Mesendoderm (in vitro differentiated cells): ENCODE measurements at regions not wholly inside any gene's neighbourhood (a gene's known extent, or its start where the extent isn't known, plus 50 kb on each side); places are given as distances from the start of the nearest gene placed in this dataset.
"Not testable (repeated sequence)": the region's sequence is repeated elsewhere in the genome, so short reads cannot be mapped to it uniquely, and the experiment has no call there.

Source experiments
- DNase-seq: peaks from one replicate; pipeline ENCODE4 v3.0.0; 2013
- H2AK5ac ChIP-seq: 2 replicates; pipeline ENCODE4 v1.6.1; 2013; ENCODE audit warnings: low read length, inconsistent platforms
- H2BK120ac ChIP-seq: 2 replicates; pipeline ENCODE4 v1.6.1; 2013; ENCODE audit warnings: low read depth, mild to moderate bottlenecking, low read length, moderate library complexity, mixed read lengths
- H2BK15ac ChIP-seq: replicated peaks from 2 replicates; pipeline ENCODE4 v1.6.1; 2013; ENCODE audit warnings: low read depth, mild to moderate bottlenecking, moderate library complexity
- H2BK5ac ChIP-seq: 2 replicates; pipeline ENCODE4 v1.6.1; 2013; ENCODE audit warnings: low read length, inconsistent platforms
- H3K18ac ChIP-seq: 2 replicates; pipeline ENCODE4 v1.6.1; 2013; ENCODE audit warnings: mild to moderate bottlenecking, low read length, mixed read lengths
- H3K23ac ChIP-seq: one replicate; pipeline ENCODE4 v1.6.1; 2013; ENCODE audit warnings: low read length
- H3K27ac ChIP-seq: 2 replicates; pipeline ENCODE4 v1.5.1; 2013; ENCODE audit warnings: low read depth, mild to moderate bottlenecking, inconsistent platforms, low read length, moderate library complexity
- H3K27me3 ChIP-seq: 2 replicates; pipeline ENCODE4 v1.6.1; 2013; ENCODE audit warnings: low read length, control low read depth, mild to moderate bottlenecking, inconsistent platforms; ENCODE audit not compliant: insufficient read depth, poor library complexity
- H3K36me3 ChIP-seq: 2 replicates; pipeline ENCODE4 v1.6.1; 2013; ENCODE audit warnings: low read length, inconsistent platforms; ENCODE audit not compliant: control insufficient read depth, insufficient read depth
- H3K4ac ChIP-seq: one replicate; pipeline ENCODE4 v1.6.1; 2013; ENCODE audit warnings: low read depth, mild to moderate bottlenecking, low read length, moderate library complexity
- H3K4me1 ChIP-seq: 2 replicates; pipeline ENCODE4 v1.6.1; 2013; ENCODE audit warnings: low read depth, low read length, inconsistent platforms; ENCODE audit not compliant: control insufficient read depth
- H3K4me2 ChIP-seq: 2 replicates; pipeline ENCODE4 v1.6.1; 2013; ENCODE audit warnings: low read length
- H3K4me3 ChIP-seq: 2 replicates; pipeline ENCODE4 v1.5.1; 2013; ENCODE audit warnings: mild to moderate bottlenecking, low read length
- H3K56ac ChIP-seq: one replicate; pipeline ENCODE4 v1.6.1; 2013; ENCODE audit warnings: low read length
- H3K79me1 ChIP-seq: 2 replicates; pipeline ENCODE4 v1.6.1; 2013; ENCODE audit warnings: low read length, inconsistent platforms
- H3K79me2 ChIP-seq: 2 replicates; pipeline ENCODE4 v1.6.1; 2013; ENCODE audit warnings: mild to moderate bottlenecking, low read length; ENCODE audit not compliant: control insufficient read depth, insufficient read depth
- H3K9ac ChIP-seq: 2 replicates; pipeline ENCODE4 v1.6.1; 2013; ENCODE audit warnings: low read length, inconsistent platforms
- H4K5ac ChIP-seq: one replicate; pipeline ENCODE4 v1.6.1; 2013; ENCODE audit warnings: low read length
- H4K8ac ChIP-seq: one replicate; pipeline ENCODE4 v1.6.1; 2013; ENCODE audit warnings: low read depth, mild to moderate bottlenecking, control low read depth, low read length, moderate library complexity
- WGBS: extraction: QIAGEN DNeasy Blood & Tissue Kit; methylation state at CpG from one replicate; pipeline ENCODE4 v1.1.7; 2013; ENCODE audit warnings: low lambda C conversion rate, missing lambda C conversion rate; ENCODE audit not compliant: insufficient coverage; ENCODE audit errors: extremely low coverage; 5-methylcytosine and 5-hydroxymethylcytosine counted together

DNA sequence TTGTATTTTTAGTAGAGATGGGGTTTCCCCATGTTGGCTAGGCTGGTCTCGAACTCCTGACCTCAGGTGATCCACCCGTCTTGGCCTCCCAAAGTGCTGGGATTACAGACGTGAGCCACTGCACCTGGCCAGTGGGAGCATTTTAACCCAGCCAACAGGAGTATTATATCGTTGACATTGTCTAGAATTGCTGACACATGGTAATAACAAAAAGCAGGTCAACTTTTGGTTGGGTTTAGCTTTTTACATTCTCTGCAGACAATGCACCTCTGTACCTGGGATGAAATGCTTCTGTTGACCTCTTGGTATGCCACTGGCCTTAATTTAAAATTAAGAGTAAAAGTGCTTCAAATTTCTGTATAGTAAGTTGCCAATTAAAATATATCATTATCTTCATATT is 245.6 kb downstream of the TTC6 start:
- no CpG with 5 or more reads among the region's 4 CpGs for WGBS
- not testable (repeated sequence) for H3K18ac ChIP-seq, H2BK5ac ChIP-seq, H3K79me2 ChIP-seq, H3K36me3 ChIP-seq, H3K79me1 ChIP-seq, H2BK120ac ChIP-seq, H4K5ac ChIP-seq, DNase-seq, H3K23ac ChIP-seq, H3K56ac ChIP-seq, H3K9ac ChIP-seq, H2BK15ac ChIP-seq, H2AK5ac ChIP-seq, H3K4ac ChIP-seq, H3K4me1 ChIP-seq, H3K27ac ChIP-seq, H3K4me2 ChIP-seq, H4K8ac ChIP-seq, H3K27me3 ChIP-seq, H3K4me3 ChIP-seq

DNA sequence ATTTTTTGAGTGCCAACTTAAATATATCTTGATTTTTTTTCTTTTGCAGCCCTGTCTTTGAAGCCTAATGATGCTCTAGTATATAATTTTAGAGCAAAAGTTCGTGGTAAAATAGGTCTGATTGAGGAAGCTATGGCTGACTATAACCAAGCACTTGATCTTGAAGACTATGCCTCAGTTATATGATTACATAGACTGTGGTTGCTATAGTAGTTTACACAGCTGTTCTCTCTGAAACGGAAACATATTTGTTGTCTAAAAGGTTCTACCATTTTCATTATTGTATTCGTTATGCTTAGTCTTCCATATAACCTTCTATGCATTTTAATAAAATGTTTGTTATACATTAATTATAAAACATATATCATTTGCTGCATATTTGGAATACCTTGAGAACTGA is 246.7 kb downstream of the TTC6 start:
- Histone ChIP-seq H3K36me3 (no peaks in the 10 kb centered on the region), H3K4me1 (no peaks in the 10 kb centered on the region)
- WGBS = no CpG with 5 or more reads among the region's 3 CpGs

DNA sequence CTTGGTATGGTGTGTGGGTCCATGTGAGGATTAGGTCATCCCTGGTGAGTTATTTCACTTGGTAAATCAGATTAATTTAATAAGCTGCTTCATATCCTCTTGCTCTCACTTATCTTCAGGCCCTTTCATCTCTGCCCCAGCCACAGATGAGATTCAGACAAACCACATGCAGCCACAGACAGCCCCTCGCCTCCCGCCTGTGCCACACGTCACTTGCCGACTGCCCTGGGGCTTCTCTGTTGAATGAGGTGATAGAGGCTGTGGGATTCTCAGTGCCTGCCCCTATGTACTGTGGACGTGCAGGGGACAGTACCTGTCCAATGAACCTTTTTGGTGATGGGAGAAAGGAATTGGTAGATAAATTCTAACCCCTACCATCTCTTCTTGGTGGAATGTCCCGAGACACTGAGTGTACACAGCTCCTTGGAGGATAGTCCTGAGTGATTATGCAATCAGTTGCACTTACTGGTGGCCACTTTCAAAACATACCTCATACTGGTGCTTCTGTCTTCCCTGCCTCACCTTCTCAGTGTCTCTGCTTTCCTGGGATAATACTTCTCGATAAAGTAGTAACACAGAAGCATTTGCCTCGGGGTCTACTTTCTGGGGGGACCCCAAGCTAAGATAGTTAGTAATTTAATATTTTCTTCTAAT is 248.7 kb downstream of the TTC6 start:
- H4K8ac ChIP-seq = no peak overlapping the region
- peak overlapping the region; percentile 61 for H3K23ac ChIP-seq
- no peak overlapping the region for H3K27ac ChIP-seq
- no peak overlapping the region for H3K9ac ChIP-seq
- H2BK120ac ChIP-seq = no peak overlapping the region
- H3K27me3 ChIP-seq = no peaks in the 10 kb centered on the region
- no peak overlapping the region for H2BK5ac ChIP-seq
- H3K4me1 ChIP-seq = no peaks in the 10 kb centered on the region
- H4K5ac ChIP-seq = no peak overlapping the region
- no peaks in the 10 kb centered on the region for H3K36me3 ChIP-seq
- H3K79me1 ChIP-seq = no peaks in the 10 kb centered on the region
- H3K18ac ChIP-seq = no peak overlapping the region
- no CpG with 5 or more reads among the region's 8 CpGs for whole genome bisulfite sequencing
- no peak overlapping the region for H2BK15ac ChIP-seq
- no peak overlapping the region for H3K4me3 ChIP-seq
- H3K4ac ChIP-seq = no peak overlapping the region
- H2AK5ac ChIP-seq = no peak overlapping the region
- H3K4me2 ChIP-seq = no peak overlapping the region
- DNase-seq = no peak
- no peak overlapping the region for H3K56ac ChIP-seq
- no peaks in the 10 kb centered on the region for H3K79me2 ChIP-seq

More for the DNA sequence above, 246.7 kb downstream of the TTC6 start:
- no peak overlapping the region for H3K27ac ChIP-seq
- H2BK120ac ChIP-seq = no peak overlapping the region
- no peak overlapping the region for H2BK5ac ChIP-seq
- no peak for DNase-seq
- no peaks in the 10 kb centered on the region for H3K27me3 ChIP-seq
- H2AK5ac ChIP-seq = no peak overlapping the region
- H3K79me1 ChIP-seq = no peaks in the 10 kb centered on the region
- no peak overlapping the region for H4K8ac ChIP-seq
- H3K4me3 ChIP-seq = no peak overlapping the region
- no peak overlapping the region for H2BK15ac ChIP-seq
- no peak overlapping the region for H3K23ac ChIP-seq
- H3K18ac ChIP-seq = no peak overlapping the region
- no peaks in the 10 kb centered on the region for H3K79me2 ChIP-seq
- no peak overlapping the region for H3K56ac ChIP-seq
- H4K5ac ChIP-seq = no peak overlapping the region
- H3K4me2 ChIP-seq = no peak overlapping the region
- H3K4ac ChIP-seq = no peak overlapping the region
- no peak overlapping the region for H3K9ac ChIP-seq

DNA sequence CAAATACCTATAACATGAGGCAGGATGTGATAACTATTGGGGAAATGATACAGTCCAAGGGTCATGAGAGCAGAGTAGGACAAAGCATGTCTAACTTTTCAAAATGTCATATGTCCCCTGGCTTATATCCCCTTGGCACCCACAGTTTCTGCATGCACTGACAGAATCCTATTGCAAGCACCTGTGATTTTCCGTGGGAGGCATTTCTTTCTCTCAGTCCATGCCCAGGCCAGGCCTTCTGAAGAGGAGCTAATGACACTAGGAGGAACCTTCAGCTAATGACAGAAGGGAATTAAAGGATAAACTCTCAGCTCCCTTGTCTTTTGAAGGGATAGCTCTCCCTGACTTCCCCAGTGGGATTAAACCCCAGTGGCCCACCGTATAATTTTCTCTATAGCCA is 249.2 kb downstream of the TTC6 start:
- WGBS = no CpG with 5 or more reads among the region's 2 CpGs
- Histone ChIP-seq H3K27ac (no peak overlapping the region), H4K8ac (no peak overlapping the region), H3K23ac (no peak overlapping the region), H3K4me2 (no peak overlapping the region), H3K27me3 (no peaks in the 10 kb centered on the region), H3K9ac (no peak overlapping the region), H4K5ac (no peak overlapping the region), H3K79me1 (no peaks in the 10 kb centered on the region), H3K36me3 (no peaks in the 10 kb centered on the region), H3K56ac (no peak overlapping the region), H2BK15ac (no peak overlapping the region), H3K4me3 (no peak overlapping the region), H3K4ac (no peak overlapping the region), H2AK5ac (no peak overlapping the region), H3K18ac (no peak overlapping the region), H3K4me1 (no peaks in the 10 kb centered on the region), H2BK5ac (no peak overlapping the region), H2BK120ac (no peak overlapping the region), H3K79me2 (no peaks in the 10 kb centered on the region)
- DNase-seq = no peak

DNA sequence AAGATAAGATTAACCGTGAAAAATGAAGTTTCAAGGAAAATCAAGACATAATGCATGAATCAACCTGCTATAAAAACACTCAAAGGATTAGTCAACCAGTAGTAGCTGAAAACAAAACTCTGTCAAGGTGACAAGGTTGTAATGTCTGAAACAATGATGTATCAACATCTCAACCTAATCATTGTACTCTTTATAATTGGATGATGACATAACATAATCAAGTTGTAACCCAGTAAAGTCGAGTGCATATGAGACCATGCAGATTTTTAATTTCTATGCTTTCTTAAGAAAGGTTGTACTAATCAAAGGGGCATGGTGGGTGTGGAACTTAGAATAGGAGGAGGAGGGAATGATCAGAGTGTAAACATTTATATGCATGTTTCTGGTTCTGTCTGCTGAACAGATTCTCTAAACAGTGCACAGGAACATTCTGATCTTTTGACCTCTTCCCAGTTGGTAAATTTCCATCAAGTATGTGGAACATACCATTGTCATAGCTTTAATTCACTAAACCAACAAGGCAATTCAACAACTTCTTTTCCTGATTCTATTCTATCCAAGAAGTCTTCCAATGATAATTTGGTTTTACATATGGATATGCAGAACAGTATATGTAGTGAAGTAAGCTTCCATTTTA is 253.7 kb downstream of the TTC6 start:
- H3K18ac ChIP-seq = no peak overlapping the region
- no peak for DNase-seq
- no peak overlapping the region for H2BK5ac ChIP-seq
- H3K36me3 ChIP-seq = no peaks in the 10 kb centered on the region
- H3K4me2 ChIP-seq = no peak overlapping the region
- H3K56ac ChIP-seq = no peak overlapping the region
- no peak overlapping the region for H3K4me3 ChIP-seq
- H3K79me1 ChIP-seq = no peaks in the 10 kb centered on the region
- H4K5ac ChIP-seq = no peak overlapping the region
- no peaks in the 10 kb centered on the region for H3K79me2 ChIP-seq
- H3K27ac ChIP-seq = no peak overlapping the region
- H3K9ac ChIP-seq = no peak overlapping the region
- H3K27me3 ChIP-seq = no peaks in the 10 kb centered on the region
- no peak overlapping the region for H3K4ac ChIP-seq
- no peak overlapping the region for H3K23ac ChIP-seq
- no peaks in the 10 kb centered on the region for H3K4me1 ChIP-seq
- no CpG with 5 or more reads among the region's 2 CpGs for WGBS
- H2BK15ac ChIP-seq = no peak overlapping the region
- no peak overlapping the region for H2AK5ac ChIP-seq
- no peak overlapping the region for H4K8ac ChIP-seq
- no peak overlapping the region for H2BK120ac ChIP-seq

DNA sequence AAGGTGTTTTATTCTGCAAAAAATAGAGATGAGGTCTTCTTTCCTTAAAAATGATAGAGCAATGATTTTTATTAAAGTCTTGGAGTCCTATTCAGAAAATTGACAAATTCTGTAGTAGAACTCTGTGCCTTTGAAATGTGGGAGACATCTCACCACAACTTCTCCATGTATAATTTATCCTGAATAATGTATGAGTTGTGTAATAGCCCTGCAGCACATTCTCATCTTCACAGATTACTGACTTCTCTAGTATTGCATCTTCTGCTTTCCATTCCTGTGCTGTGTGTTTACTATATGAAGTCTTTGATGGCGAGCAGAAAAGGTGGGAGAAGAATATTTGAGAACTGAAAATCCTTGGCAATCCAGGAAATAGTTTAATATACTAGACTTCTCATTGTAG is 255.6 kb downstream of the TTC6 start:
- no peak overlapping the region for H3K4me2 ChIP-seq
- H3K4me1 ChIP-seq = no peaks in the 10 kb centered on the region
- no peak overlapping the region for H3K9ac ChIP-seq
- no peak overlapping the region for H4K8ac ChIP-seq
- no peak overlapping the region for H3K4me3 ChIP-seq
- no peak overlapping the region for H3K18ac ChIP-seq
- no peaks in the 10 kb centered on the region for H3K36me3 ChIP-seq
- no peak for DNase-seq
- H3K27ac ChIP-seq = no peak overlapping the region
- H3K56ac ChIP-seq = no peak overlapping the region
- H3K23ac ChIP-seq = no peak overlapping the region
- no peak overlapping the region for H2BK5ac ChIP-seq
- no peaks in the 10 kb centered on the region for H3K27me3 ChIP-seq
- H3K4ac ChIP-seq = no peak overlapping the region
- H4K5ac ChIP-seq = no peak overlapping the region
- no peak overlapping the region for H2AK5ac ChIP-seq
- H3K79me2 ChIP-seq = no peaks in the 10 kb centered on the region
- no peaks in the 10 kb centered on the region for H3K79me1 ChIP-seq
- no CpG with 5 or more reads among the region's 1 CpG for WGBS
- no peak overlapping the region for H2BK15ac ChIP-seq
- H2BK120ac ChIP-seq = no peak overlapping the region
